ENCODE measurements at regions not wholly inside any gene's neighbourhood (a gene's known extent, or its start where the extent isn't known, plus 50 kb on each side); places are given as distances from the start of the nearest gene placed in this dataset.

GRCh38 chr5:131022811-131023497 lies 142.1 kb downstream of the HINT1 start:
- POLR2A ChIA-PET, result interaction anchor here (0.6 kb wide), 1 partner anchor 383 kb away, joined by 3 read pairs; no protein-coding TSS in a partner anchor
- Histone ChIP-seq H3K4me3 (no peak overlapping the region), H3K79me2 (ENCODE audit: control insufficient read depth, insufficient read depth, low read length) (no peaks in the 10 kb centered on the region), H4K20me1 (replicated peaks; ENCODE audit: control insufficient read depth, insufficient read depth, low read length) (no peaks in the 10 kb centered on the region), H3K4me2 (ENCODE audit: insufficient read depth, low read length) (no peak overlapping the region), H3K36me3 (ENCODE audit: control insufficient read depth, insufficient read depth, low read length) (no peaks in the 10 kb centered on the region), H3K27ac (ENCODE audit: extremely low read depth, low read depth, low read length) (no peak overlapping the region), H3K27me3 (ENCODE audit: control insufficient read depth in 2 of 2, insufficient read depth in 2 of 2, low read length in 2 of 2) (no peaks in the 10 kb centered on the region), H3K9me1 (ENCODE audit: control insufficient read depth, insufficient read depth, low read length) (no peaks in the 10 kb centered on the region), H3K9ac (ENCODE audit: insufficient read depth in 1 of 2, low read depth in 2 of 2, low read length in 2 of 2) (no peak overlapping the region), H3K9me3 (replicated peaks; ENCODE audit: control insufficient read depth, insufficient read depth, low read depth, low read length) (no peaks in the 10 kb centered on the region), H2AFZ (ENCODE audit: low read depth, low read length) (no peak overlapping the region), H3K4me1 (replicated peaks in 1 of 2; ENCODE audit: control insufficient read depth in 2 of 2, insufficient read depth in 2 of 2, low read length in 2 of 2) (no peaks in the 10 kb centered on the region)
- no peak for ATAC-seq
- no TSS peak for BruUV-seq (replicated peaks)
- no peak for DNase-seq (ENCODE audit: extremely low read depth in 1 of 4, low spot score in 3 of 4)
- TF ChIP-seq ERF (CRISPR knock-in tag; IDR thresholded peaks at IDR 0.05) (no peak), ZBTB7A (IDR thresholded peaks at IDR 0.05; ENCODE audit: borderline replicate concordance, control insufficient read depth, low read depth, low read length) (no peak), GTF2F1 (IDR thresholded peaks at IDR 0.05; ENCODE audit: low read depth, low read length) (no peak), NEUROD1 (IDR thresholded peaks at IDR 0.05; ENCODE audit: borderline replicate concordance, low read depth, low read length, partially characterized antibody) (no peak), SMAD1 (IDR thresholded peaks at IDR 0.05; ENCODE audit: low read depth, low read length, partially characterized antibody) (no peak), MAZ (CRISPR knock-in tag; conservative IDR thresholded peaks at IDR 0.05 in 1 of 2, IDR thresholded peaks at IDR 0.05 in 1 of 2) (no peak), HDAC1 (IDR thresholded peaks at IDR 0.05) (no peak), HOXB6 (CRISPR knock-in tag; IDR thresholded peaks at IDR 0.05; ENCODE audit: borderline replicate concordance) (no peak), JUND (IDR thresholded peaks at IDR 0.05; ENCODE audit: borderline replicate concordance, low read depth, low read length) (no peak), JUND (tag; IDR thresholded peaks at IDR 0.05; ENCODE audit: borderline replicate concordance, low read depth, low read length) (no peak), POLR2AphosphoS2 (IDR thresholded peaks at IDR 0.05; ENCODE audit: low read length) (no peak)
- TF ChIP-seq, protein P1, sequence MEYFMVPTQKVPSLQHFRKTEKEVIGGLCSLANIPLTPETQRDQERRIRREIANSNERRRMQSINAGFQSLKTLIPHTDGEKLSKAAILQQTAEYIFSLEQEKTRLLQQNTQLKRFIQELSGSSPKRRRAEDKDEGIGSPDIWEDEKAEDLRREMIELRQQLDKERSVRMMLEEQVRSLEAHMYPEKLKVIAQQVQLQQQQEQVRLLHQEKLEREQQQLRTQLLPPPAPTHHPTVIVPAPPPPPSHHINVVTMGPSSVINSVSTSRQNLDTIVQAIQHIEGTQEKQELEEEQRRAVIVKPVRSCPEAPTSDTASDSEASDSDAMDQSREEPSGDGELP (CRISPR knock-in tag; IDR thresholded peaks at IDR 0.05; ENCODE audit: borderline replicate concordance), result no peak
- TF ChIP-seq, protein P2, sequence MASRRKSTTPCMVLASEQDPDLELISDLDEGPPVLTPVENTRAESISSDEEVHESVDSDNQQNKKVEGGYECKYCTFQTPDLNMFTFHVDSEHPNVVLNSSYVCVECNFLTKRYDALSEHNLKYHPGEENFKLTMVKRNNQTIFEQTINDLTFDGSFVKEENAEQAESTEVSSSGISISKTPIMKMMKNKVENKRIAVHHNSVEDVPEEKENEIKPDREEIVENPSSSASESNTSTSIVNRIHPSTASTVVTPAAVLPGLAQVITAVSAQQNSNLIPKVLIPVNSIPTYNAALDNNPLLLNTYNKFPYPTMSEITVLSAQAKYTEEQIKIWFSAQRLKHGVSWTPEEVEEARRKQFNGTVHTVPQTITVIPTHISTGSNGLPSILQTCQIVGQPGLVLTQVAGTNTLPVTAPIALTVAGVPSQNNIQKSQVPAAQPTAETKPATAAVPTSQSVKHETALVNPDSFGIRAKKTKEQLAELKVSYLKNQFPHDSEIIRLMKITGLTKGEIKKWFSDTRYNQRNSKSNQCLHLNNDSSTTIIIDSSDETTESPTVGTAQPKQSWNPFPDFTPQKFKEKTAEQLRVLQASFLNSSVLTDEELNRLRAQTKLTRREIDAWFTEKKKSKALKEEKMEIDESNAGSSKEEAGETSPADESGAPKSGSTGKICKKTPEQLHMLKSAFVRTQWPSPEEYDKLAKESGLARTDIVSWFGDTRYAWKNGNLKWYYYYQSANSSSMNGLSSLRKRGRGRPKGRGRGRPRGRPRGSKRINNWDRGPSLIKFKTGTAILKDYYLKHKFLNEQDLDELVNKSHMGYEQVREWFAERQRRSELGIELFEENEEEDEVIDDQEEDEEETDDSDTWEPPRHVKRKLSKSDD (conservative IDR thresholded peaks at IDR 0.05; ENCODE audit: low read length), result no peak
- intact Hi-C loops (cut with micrococcal nuclease), result no loop called here
- no peak for FAIRE-seq
- 0% methylated on average over 1 of the region's 1 CpG for WGBS (ENCODE audit: insufficient coverage, low coverage, missing lambda C conversion rate)
- CTCF ChIA-PET (ENCODE audit: low intra/inter-chr PET ratio), result no interaction called here
- in situ Hi-C loops (cut with MboI), result no loop called here
